A549 (cell line): ENCODE measurements at regions not wholly inside any gene's neighbourhood (a gene's known extent, or its start where the extent isn't known, plus 50 kb on each side); places are given as distances from the start of the nearest gene placed in this dataset.

Source experiments
- ATAC-seq, 2 experiments: fragments of 200-7000 bp in 1 of 2; fragments of >200 bp in 1 of 2; cut with Nextera tagmentation in 1 of 2; cut with Tn5 transposase in 1 of 2; 3 replicates each; pipeline versions ENCODE4 v1.8.0 to v1.9.1; 2018 to 2020; ENCODE audit warnings: mild to moderate bottlenecking in 1 of 2, moderate library complexity in 1 of 2
- CTCF ChIA-PET: fragments of 300-600 bp; sonication (Branson Sonifier 250); formaldehyde crosslinking; extraction: SDS; loops from one replicate; lab custom pipeline; 2021; ENCODE audit warnings: antibody characterized with exemption, inconsistent platforms; lab: Yijun Ruan, JAX
- POLR2A ChIA-PET: fragments of 350-600 bp; formaldehyde crosslinking; extraction: SDS; loops from one replicate; lab custom pipeline; 2021; ENCODE audit warnings: antibody characterized with exemption, inconsistent platforms; lab: Yijun Ruan, JAX
- DNase-seq, 2 experiments: peaks; one replicate each; pipeline versions ENCODE4 v3.0.0 to v3.0.0-alpha.2; 2011 to 2016; ENCODE audit warnings: low read depth in 1 of 2, low spot score in 1 of 2
- FAIRE-seq: peaks from 2 replicates; lab custom pipeline; 2011; peaks lifted over from hg19 to GRCh38; lab: Jason Lieb, UNC
- H3K27ac ChIP-seq, 2 experiments: fragments of >200 bp; sonication (Bioruptor Twin); formaldehyde crosslinking; 3 replicates each; pipeline ENCODE4 v1.5.1; 2016 to 2017
- H3K4me1 ChIP-seq: fragments of >200 bp; sonication (Bioruptor Twin); formaldehyde crosslinking; 3 replicates; pipeline ENCODE4 v1.6.1; 2016
- H3K4me2 ChIP-seq: fragments of >200 bp; sonication (Bioruptor Twin); formaldehyde crosslinking; 3 replicates; pipeline ENCODE4 v1.6.1; 2016
- H3K4me3 ChIP-seq: fragments of >200 bp; sonication (Bioruptor Twin); formaldehyde crosslinking; 3 replicates; pipeline ENCODE4 v1.5.1; 2016
- H3K9me3 ChIP-seq: fragments of >200 bp; sonication (Bioruptor Twin); formaldehyde crosslinking; 3 replicates; pipeline ENCODE4 v1.6.1; 2016
- CHD2 ChIP-seq: fragments of 150-350 bp; IDR thresholded peaks from 2 replicates; pipeline ENCODE4 v1.6.1; 2014; ENCODE audit warnings: low read length; ENCODE audit not compliant: partially characterized antibody
- EHF ChIP-seq: fragments of 250-450 bp; sonication (Bioruptor Pico); IDR thresholded peaks from 2 replicates; pipeline ENCODE4 v1.5.0; 2020; ENCODE audit warnings: mild to moderate bottlenecking
- ESRRA ChIP-seq: fragments of 150-350 bp; IDR thresholded peaks from 2 replicates; pipeline ENCODE4 v1.6.1; 2014; ENCODE audit warnings: mild to moderate bottlenecking, low read length, borderline replicate concordance
- FOSL2 ChIP-seq, 2 experiments: fragments of 450-650 bp in 1 of 2; fragments of >200 bp in 1 of 2; sonication (Bioruptor Twin) in 1 of 2; formaldehyde crosslinking; IDR thresholded peaks; 2 replicates each; pipeline versions ENCODE4 v1.5.0 to v1.6.1; 2016 to 2020; ENCODE audit warnings: mild to moderate bottlenecking in 1 of 2, moderate library complexity in 1 of 2
- HOXA7 ChIP-seq: fragments of 250-450 bp; sonication (Bioruptor Pico); IDR thresholded peaks from 2 replicates; pipeline ENCODE4 v1.5.0; 2020; ENCODE audit warnings: mild to moderate bottlenecking, moderate library complexity
- JUN ChIP-seq, 2 experiments: fragments of >200 bp; sonication (Bioruptor Twin); formaldehyde crosslinking; IDR thresholded peaks; 2 replicates in 1 of 2; 3 replicates in 1 of 2; pipeline ENCODE4 v1.6.1; 2016 to 2017
- KDM1A ChIP-seq: fragments of 200-600 bp; sonication (generic); IDR thresholded peaks from 2 replicates; pipeline ENCODE4 v1.6.1; 2016; ENCODE audit warnings: low read depth, mild to moderate bottlenecking
- KDM5A ChIP-seq: fragments of 200-600 bp; sonication (generic); IDR thresholded peaks from 2 replicates; pipeline ENCODE4 v1.6.1; 2016; ENCODE audit warnings: antibody characterized with exemption, mild to moderate bottlenecking
- MAFK ChIP-seq: fragments of 450-650 bp; IDR thresholded peaks from 2 replicates; pipeline ENCODE4 v1.6.1; 2014; ENCODE audit not compliant: partially characterized antibody
- NPAS2 ChIP-seq: fragments of 250-450 bp; sonication (Bioruptor Pico); IDR thresholded peaks from 2 replicates; pipeline ENCODE4 v1.8.0; 2022; ENCODE audit warnings: mild to moderate bottlenecking, moderate library complexity, borderline replicate concordance
- PHF8 ChIP-seq: fragments of 200-600 bp; sonication (generic); IDR thresholded peaks from 2 replicates; pipeline ENCODE4 v1.6.1; 2016; ENCODE audit warnings: low read depth, mild to moderate bottlenecking, antibody characterized with exemption, moderate library complexity, borderline replicate concordance
- RFX5 ChIP-seq: fragments of 450-650 bp; IDR thresholded peaks from 2 replicates; pipeline ENCODE4 v1.7.1; 2014; ENCODE audit warnings: antibody characterized with exemption, mild to moderate bottlenecking, moderate library complexity
- RNF2 ChIP-seq: fragments of 200-600 bp; sonication (generic); IDR thresholded peaks from 2 replicates; pipeline ENCODE4 v1.6.1; 2016; ENCODE audit warnings: low read depth, mild to moderate bottlenecking, antibody characterized with exemption, moderate library complexity, borderline replicate concordance
- SMC3 ChIP-seq: fragments of >200 bp; sonication (Bioruptor Twin); formaldehyde crosslinking; IDR thresholded peaks from 3 replicates; pipeline ENCODE4 v1.6.1; 2018; ENCODE audit warnings: inconsistent platforms
- TFCP2L1 ChIP-seq: fragments of 250-450 bp; sonication (Bioruptor Pico); IDR thresholded peaks from 2 replicates; pipeline ENCODE4 v1.5.0; 2021; ENCODE audit warnings: mild to moderate bottlenecking
- ZC3H11A ChIP-seq: fragments of 450-650 bp; IDR thresholded peaks from 2 replicates; pipeline ENCODE4 v1.6.1; 2014; ENCODE audit warnings: antibody characterized with exemption, mild to moderate bottlenecking
- ZFP36 ChIP-seq: fragments of 450-650 bp; IDR thresholded peaks from 2 replicates; pipeline ENCODE4 v1.6.1; 2014; ENCODE audit warnings: borderline replicate concordance; ENCODE audit not compliant: partially characterized antibody
- ZNF302 ChIP-seq: fragments of 250-450 bp; sonication (Bioruptor Pico); IDR thresholded peaks from 2 replicates; pipeline ENCODE4 v1.9.0; 2021; ENCODE audit warnings: inconsistent platforms, mild to moderate bottlenecking, moderate library complexity
- WGBS: methylation state at CpG from one replicate; pipeline ENCODE4 v1.1.6; 2017; ENCODE audit errors: missing lambda C conversion rate; 5-methylcytosine and 5-hydroxymethylcytosine counted together
- TF ChIP-seq, protein P1 (sequence below): fragments of >200 bp; sonication (Bioruptor Twin); formaldehyde crosslinking; IDR thresholded peaks from 3 replicates; pipeline ENCODE4 v1.5.1; 2016
- TF ChIP-seq, protein P2 (sequence below): fragments of >200 bp; sonication (Bioruptor Twin); formaldehyde crosslinking; IDR thresholded peaks from 3 replicates; pipeline ENCODE4 v1.6.1; 2016
- TF ChIP-seq, protein P3 (sequence below): IDR thresholded peaks from 2 replicates; pipeline ENCODE4 v1.6.1; 2012; ENCODE audit warnings: low read depth, borderline replicate concordance
- TF ChIP-seq, protein P4 (sequence below): fragments of 150-350 bp; IDR thresholded peaks from 2 replicates; pipeline ENCODE4 v1.6.1; 2014; ENCODE audit warnings: low read depth, mild to moderate bottlenecking, low read length
- TF ChIP-seq, protein P5 (sequence below): fragments of 450-650 bp; IDR thresholded peaks from 2 replicates; pipeline ENCODE4 v1.6.1; 2014; ENCODE audit warnings: antibody characterized with exemption

DNA sequence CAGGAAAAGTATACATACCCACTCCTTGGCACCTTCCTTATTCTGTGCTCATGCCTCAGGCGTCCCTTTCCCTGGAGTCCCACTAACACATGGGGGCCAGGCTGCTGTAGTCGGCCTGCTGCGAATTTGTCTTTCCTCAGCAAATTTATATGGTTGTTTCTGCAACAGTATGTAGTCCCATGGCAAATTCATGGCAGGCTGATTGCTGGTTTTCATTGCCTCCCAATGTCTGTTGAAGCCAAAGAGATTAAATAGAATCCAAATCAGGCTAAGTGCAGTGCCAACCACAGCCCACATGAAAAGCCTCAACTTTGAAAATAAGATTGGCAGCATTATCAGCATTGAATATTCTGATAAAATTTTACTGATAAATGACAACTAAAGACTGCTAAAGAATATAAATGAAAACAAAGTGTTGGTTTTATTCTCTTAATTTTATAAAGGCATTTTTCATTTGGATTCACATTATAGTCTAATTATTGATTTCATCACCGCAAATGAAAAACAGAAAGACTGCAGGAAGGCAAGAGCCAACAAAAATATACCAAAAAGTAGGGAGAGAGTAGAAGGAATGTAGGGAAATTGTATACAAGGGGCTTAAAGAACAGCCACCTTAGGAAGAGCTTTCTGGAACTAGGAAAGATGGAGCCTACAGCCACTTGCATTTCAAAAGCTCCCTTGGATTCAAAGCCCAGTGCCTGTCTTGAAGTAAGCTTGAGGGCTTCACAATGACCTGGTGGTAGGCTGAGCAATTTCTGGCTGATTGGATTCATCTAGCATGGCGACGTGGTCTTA is 283.7 kb upstream of the MMADHC start:
- Histone ChIP-seq H3K27ac (no peak overlapping the region), H3K9me3 (peaks cover 7% of the 10 kb centered on the region; the same call in 1 of the 3 replicates), H3K4me2 (no peak overlapping the region), H3K4me3 (no peak overlapping the region), H3K4me1 (no peaks in the 10 kb centered on the region)
- ChIA-PET CTCF (no interaction called here), POLR2A (no interaction called here)
- 85% methylated on average over 6 of the region's 6 CpGs for WGBS
- no peak for DNase-seq
- TF ChIP-seq, protein P1, sequence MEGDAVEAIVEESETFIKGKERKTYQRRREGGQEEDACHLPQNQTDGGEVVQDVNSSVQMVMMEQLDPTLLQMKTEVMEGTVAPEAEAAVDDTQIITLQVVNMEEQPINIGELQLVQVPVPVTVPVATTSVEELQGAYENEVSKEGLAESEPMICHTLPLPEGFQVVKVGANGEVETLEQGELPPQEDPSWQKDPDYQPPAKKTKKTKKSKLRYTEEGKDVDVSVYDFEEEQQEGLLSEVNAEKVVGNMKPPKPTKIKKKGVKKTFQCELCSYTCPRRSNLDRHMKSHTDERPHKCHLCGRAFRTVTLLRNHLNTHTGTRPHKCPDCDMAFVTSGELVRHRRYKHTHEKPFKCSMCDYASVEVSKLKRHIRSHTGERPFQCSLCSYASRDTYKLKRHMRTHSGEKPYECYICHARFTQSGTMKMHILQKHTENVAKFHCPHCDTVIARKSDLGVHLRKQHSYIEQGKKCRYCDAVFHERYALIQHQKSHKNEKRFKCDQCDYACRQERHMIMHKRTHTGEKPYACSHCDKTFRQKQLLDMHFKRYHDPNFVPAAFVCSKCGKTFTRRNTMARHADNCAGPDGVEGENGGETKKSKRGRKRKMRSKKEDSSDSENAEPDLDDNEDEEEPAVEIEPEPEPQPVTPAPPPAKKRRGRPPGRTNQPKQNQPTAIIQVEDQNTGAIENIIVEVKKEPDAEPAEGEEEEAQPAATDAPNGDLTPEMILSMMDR: no peak
- TF ChIP-seq ZNF302: no peak
- no peak for TF ChIP-seq MAFK
- TF ChIP-seq TFCP2L1: no peak
- no peak for TF ChIP-seq ZC3H11A
- no peak for TF ChIP-seq CHD2
- no peak for TF ChIP-seq JUN (IDR thresholded peaks at IDR 0.05)
- TF ChIP-seq ZFP36: no peak
- TF ChIP-seq, protein P2, sequence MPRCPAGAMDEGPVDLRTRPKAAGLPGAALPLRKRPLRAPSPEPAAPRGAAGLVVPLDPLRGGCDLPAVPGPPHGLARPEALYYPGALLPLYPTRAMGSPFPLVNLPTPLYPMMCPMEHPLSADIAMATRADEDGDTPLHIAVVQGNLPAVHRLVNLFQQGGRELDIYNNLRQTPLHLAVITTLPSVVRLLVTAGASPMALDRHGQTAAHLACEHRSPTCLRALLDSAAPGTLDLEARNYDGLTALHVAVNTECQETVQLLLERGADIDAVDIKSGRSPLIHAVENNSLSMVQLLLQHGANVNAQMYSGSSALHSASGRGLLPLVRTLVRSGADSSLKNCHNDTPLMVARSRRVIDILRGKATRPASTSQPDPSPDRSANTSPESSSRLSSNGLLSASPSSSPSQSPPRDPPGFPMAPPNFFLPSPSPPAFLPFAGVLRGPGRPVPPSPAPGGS: no peak
- TF ChIP-seq, protein P3, sequence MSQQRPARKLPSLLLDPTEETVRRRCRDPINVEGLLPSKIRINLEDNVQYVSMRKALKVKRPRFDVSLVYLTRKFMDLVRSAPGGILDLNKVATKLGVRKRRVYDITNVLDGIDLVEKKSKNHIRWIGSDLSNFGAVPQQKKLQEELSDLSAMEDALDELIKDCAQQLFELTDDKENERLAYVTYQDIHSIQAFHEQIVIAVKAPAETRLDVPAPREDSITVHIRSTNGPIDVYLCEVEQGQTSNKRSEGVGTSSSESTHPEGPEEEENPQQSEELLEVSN: no peak
- no peak for TF ChIP-seq PHF8
- TF ChIP-seq SMC3: no peak
- TF ChIP-seq RNF2: no peak
- TF ChIP-seq RFX5: no peak
- no peak for TF ChIP-seq KDM1A
- TF ChIP-seq NPAS2 (CRISPR knock-in tag): no peak
- no peak for TF ChIP-seq ESRRA
- TF ChIP-seq, protein P4, sequence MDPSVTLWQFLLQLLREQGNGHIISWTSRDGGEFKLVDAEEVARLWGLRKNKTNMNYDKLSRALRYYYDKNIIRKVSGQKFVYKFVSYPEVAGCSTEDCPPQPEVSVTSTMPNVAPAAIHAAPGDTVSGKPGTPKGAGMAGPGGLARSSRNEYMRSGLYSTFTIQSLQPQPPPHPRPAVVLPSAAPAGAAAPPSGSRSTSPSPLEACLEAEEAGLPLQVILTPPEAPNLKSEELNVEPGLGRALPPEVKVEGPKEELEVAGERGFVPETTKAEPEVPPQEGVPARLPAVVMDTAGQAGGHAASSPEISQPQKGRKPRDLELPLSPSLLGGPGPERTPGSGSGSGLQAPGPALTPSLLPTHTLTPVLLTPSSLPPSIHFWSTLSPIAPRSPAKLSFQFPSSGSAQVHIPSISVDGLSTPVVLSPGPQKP: no peak
- no peak for TF ChIP-seq KDM5A
- ATAC-seq: no peak
- FAIRE-seq: no peak

DNA sequence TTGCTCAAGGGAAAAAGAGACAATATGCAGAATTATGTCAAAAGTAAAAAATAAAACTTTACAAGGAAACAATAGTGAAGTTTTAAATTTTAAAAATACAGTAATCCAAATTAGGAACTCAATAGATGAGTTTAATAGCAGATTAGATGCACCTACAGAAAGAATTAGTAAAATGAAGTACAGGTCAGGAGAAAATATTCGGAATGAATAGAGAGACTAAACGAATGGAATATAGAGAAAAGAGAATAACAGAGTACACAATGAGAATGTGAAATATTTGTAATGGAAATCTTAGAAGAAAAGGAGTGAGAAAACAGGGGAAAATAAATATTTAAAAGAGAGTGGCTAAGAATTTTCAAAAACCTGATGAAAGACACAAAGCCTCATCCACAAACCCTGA is 275.7 kb upstream of the MMADHC start:
- TF ChIP-seq EHF (CRISPR knock-in tag): no peak
- TF ChIP-seq SMC3: no peak
- TF ChIP-seq, protein P5, sequence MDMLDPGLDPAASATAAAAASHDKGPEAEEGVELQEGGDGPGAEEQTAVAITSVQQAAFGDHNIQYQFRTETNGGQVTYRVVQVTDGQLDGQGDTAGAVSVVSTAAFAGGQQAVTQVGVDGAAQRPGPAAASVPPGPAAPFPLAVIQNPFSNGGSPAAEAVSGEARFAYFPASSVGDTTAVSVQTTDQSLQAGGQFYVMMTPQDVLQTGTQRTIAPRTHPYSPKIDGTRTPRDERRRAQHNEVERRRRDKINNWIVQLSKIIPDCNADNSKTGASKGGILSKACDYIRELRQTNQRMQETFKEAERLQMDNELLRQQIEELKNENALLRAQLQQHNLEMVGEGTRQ: no peak
- TF ChIP-seq HOXA7 (CRISPR knock-in tag): no peak
- no peak for TF ChIP-seq ZNF302
- TF ChIP-seq FOSL2 (IDR thresholded peaks at IDR 0.05): no peak
- no peak for TF ChIP-seq FOSL2 (CRISPR knock-in tag; IDR thresholded peaks at IDR 0.05)
- CTCF ChIA-PET: no interaction called here

More for the DNA sequence above, 275.7 kb upstream of the MMADHC start:
- DNase-seq: no peak
- Histone ChIP-seq H3K9me3 (0 out of 3 replicates have a peak, but pooled peaks cover 2% of the 10 kb centered on the region), H3K4me3 (no peak overlapping the region), H3K4me2 (no peak overlapping the region), H3K27ac (no peak overlapping the region), H3K4me1 (peaks cover 17% of the 10 kb centered on the region)
- 56% methylated on average over 2 of the region's 2 CpGs for WGBS
- ATAC-seq: no peak
- FAIRE-seq: no peak
- POLR2A ChIA-PET: no interaction called here
